NCI-H128 (cell line): ENCODE measurements at regions not wholly inside any gene's neighbourhood (a gene's known extent, or its start where the extent isn't known, plus 50 kb on each side); places are given as distances from the start of the nearest gene placed in this dataset.
"Not testable (repeated sequence)": the region's sequence is repeated elsewhere in the genome, so short reads cannot be mapped to it uniquely, and the experiment has no call there.

ENCODE experiments used
- DNase-seq: peaks from one replicate; lab custom pipeline; 2025; ENCODE audit not compliant: unreplicated experiment; lab: John Stamatoyannopoulos, UW

DNA sequence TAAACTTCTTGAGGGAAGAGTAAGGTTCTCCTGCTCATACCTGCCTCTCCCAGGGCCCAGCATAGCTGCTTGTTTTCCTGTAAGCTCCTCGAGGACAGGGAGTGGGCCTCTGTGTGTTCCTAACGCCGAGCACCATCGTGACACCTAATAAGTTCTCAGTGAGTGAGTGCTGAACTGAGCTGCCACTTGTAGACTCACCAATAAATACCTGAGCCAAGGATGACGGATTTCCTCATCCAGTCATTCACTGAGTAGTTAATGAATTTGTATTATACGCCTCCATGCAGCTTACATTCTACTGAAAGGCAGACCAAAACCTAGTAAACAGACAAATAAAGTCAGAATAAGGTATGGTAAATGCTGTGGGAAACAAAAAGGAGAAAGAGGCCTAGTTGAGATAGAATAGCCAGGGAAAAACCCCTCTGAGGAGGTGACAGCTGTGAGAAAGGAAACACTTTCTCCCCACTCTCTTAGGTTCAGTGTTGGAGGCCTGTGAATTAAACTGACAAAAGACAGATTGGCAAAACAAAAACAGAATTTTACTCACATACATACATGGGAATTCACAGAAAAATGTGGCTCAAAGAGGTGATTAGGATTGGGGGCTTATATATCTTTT, 138.6 kb downstream of the B3GNT2 start:
- DNase-seq: no peak

DNA sequence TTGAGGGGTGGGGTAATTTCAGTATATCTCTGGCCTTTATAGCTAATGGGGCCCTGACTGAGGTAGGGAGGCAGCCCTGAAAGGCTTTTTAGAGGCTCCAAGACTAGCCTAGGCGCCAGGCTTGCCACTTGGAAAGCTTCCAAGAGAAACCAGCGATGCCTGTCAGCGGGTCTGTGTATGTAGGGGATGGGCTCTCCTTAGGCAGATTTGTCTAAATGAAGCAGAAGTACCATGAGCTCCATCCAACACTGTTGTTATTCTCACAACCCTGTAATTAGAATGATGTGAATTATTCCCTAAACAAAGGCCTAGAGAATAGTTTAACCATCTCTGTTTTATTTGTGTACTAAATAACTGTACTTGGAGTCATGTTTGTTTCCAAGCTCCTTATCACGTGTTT, 138.1 kb downstream of the B3GNT2 start:
- DNase-seq: no peak

DNA sequence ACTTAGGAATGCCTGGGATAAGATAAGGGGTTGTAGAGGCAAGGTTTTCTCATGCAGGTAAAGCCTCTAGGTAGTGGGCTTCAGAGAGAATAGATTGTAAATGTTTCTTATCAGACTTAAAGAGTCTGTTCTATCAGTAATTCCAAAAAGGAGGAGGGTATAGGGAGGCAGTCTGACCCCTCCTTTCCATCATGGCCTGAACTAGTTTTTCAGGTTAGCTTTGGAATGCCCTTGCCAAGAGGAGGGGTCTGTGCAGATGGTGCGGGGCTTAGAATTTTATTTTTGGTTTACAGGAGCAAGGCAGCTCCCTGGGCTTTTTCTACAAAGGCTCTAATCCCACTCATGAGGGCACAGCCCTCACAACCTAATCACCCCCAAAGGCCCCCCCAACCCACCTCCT, 135.0 kb downstream of the B3GNT2 start:
- no peak for DNase-seq

DNA sequence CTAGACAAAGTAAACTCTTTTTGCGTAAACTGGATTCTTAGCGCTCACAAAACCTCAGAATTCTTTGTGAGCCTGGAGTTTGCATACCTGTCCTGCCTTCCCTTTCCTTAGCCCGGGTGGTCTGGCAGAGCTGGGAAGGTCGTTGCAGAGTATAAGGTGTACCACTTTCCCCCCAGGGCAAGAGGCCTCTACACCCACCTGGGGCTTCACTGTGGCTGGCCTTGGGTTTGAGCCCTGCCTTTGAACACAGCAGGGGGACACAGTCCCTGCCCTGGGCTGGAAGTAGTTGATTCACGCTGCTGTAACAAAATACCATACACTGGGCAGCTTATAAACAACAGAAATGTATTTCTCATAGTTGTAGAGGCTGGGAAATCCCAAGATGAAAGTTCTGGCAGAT, 133.9 kb downstream of the B3GNT2 start:
- DNase-seq: no peak

DNA sequence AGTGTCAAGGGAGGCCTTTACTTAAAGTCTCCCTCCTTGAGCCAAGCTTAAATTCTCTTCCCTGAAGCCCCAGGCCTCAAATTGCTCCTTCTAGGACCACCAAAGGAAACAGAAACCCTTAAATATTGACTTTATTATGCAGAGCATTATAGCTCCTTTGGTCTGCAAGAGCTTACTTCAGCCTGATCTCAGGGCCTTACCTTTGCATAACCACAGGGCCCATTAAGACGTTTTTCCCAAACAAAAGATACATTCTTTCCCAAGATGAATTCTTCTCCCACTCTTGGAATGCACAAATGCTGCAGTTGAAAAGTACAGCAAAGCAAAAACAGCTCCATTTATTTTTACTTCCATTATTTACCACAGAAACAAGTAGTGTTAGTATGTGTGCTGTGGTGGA, 130.8 kb downstream of the B3GNT2 start:
- DNase-seq: no peak

DNA sequence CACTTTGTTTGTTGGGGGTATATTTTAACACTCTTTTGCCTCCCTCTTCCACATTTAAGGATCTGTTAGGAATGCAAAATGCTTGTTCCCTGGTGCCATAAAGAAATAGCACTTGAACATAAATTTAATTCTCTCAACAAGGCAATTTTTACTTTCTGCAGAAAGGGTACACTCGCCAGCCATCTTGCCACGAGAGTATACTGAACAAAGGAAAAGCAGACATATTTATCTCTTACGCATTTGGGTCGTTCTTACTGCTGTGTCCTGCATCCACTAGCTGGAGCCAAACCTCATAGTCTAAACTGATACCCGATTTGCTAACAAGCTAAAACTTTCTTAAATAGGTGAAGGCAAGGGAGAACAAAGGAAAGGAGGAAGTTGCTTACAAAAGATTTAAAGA, 129.5 kb downstream of the B3GNT2 start:
- no peak for DNase-seq

DNA sequence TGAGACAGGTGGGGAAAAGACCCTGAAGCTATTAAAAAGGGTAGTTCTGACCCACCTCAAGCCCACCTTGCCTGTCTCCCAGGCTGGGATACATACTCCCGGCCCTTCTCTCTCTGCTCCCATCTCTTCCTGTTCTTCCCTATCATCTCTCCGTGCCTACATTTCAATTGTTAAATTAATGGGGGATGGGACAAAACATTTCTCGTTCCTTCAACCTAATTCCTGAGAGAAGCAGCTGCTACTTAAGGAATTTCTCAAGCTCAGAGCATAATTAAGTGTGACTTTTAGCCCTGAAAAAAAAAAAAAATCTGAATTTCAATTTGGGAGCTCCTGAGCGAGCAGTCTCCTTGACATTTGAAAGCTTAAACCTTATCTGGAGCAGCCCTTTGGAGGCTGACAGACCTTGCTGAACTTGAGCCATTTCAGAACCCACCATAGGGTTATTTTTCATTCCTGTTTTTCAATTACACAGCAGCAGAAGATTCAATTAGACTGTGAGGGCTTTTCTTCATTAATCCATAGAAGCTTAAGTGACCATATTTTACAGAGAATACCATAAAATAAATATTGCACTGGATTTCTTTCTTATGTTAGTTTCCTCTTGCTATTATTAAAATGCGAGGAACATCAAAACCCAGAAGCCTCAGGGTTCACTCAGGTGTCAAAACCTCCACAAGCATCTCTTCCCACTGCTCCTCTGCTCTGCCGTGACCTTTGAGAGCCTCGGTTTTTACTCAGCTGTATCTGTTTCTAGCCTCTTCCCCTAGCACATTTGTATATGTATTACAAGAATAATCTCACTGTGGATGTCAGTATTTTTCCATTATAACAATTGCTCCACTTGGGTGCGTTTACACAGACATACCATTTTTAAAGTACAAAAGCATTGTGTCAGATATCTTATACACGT, 125.7 kb downstream of the B3GNT2 start:
- DNase-seq: no peak

DNA sequence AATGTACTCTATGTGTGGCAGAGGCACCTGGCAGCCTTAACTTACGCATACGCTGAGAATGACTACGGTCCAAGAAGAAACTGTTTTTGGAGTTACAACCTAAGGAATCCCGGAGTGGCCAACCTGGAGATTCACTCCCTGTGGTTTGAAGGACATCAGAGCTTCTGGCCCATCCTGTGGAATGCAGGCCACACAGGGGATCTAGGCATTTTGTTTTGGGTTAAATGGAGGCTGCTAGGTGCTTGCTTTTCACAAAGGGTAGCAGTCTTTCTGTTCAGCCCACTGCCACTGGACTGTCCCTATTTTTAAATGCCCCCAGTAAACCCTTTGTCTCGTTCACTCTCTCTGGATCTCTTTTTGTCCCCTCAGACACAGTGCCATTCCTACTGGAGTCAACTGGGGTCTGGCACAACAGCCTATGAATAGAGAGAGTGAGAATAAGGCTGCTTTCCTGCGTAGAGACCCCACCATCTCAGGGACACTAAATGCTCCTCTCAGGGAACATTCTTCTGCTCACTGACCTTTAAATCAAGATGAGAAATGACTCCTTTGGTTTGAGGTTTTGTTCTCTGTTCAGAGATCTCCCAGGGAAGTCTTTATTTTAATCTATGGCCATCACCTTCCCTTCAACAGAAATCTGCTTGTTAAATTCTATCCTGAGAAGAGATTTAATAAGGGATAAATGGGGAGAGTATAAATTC, 124.9 kb downstream of the B3GNT2 start:
- DNase-seq: no peak

DNA sequence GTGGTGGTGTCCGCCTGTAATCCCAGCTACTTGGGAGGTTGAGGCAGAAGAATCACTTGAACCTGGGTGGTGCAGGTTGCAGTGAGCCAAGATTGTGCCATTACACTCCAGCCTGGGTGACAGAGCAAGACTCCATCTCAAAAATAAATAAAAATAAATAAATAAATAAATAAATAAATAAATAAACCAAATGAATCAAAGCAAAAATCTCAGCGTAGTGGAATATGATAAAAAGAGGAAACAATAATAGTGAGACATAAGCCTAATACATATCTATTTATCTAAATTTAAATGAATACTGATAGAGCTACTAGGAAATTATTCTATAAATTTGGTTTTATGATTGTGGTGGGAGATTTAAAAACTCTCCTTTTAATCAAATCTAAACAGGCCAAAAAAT, 124.2 kb downstream of the B3GNT2 start:
- DNase-seq: not testable (repeated sequence)

DNA sequence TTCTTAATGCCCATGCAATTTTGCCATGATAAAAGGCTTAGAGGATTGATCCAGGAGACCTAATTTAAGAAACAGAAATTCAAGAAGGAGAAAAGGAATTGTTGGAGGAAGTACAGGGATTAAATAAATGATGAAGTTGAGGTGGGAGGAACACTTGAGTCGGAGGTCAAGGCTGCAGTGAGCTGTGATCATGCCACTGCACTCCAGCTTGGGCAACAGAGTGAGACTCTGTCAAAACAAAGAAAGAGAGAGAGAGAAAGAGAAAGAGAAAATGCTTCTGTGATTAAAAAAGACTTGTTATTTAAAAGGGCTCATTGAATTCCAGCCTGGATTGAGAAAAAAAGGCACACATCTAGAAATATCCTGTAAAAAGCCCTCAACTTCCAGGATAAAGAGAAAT, 123.2 kb downstream of the B3GNT2 start:
- DNase-seq: no peak

DNA sequence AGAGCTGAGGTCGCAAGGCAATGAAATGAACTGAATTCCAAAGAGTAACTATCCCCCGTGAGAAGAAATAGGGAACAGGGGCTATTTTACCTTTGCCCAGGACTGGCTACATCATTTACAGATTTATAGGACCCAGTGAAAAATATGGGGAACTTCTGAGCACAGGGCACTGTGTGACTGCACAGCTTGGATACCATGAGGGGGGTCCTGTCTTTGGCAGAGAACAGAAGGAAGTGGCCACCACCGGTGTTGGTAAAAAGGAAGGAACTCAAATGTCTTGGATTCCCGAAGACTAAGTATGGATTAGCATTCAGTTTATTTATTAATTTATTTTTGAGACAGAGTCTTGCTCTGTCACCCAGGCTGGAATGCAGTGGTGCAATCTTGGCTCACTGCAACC, 119.6 kb downstream of the B3GNT2 start:
- DNase-seq: no peak

DNA sequence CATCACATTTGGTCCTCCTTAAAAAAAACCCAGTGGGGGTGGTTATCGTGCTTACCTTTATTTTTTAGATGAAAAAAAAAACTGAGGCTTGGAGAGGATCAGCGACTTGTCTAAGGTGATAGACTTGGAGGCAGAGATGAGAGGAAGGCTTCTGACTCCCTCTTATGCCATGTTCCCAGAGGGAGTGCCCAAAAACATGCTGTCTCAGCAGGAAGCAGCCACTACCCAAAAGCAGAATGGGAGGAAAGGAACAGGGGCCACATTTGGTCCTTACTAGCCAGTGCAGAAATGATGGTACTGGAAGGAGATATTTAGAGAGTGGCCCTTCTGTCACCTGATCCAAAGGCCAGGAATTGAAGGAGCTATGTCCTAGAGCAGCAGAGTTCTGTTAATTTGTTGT, 118.4 kb downstream of the B3GNT2 start:
- DNase-seq: no peak

DNA sequence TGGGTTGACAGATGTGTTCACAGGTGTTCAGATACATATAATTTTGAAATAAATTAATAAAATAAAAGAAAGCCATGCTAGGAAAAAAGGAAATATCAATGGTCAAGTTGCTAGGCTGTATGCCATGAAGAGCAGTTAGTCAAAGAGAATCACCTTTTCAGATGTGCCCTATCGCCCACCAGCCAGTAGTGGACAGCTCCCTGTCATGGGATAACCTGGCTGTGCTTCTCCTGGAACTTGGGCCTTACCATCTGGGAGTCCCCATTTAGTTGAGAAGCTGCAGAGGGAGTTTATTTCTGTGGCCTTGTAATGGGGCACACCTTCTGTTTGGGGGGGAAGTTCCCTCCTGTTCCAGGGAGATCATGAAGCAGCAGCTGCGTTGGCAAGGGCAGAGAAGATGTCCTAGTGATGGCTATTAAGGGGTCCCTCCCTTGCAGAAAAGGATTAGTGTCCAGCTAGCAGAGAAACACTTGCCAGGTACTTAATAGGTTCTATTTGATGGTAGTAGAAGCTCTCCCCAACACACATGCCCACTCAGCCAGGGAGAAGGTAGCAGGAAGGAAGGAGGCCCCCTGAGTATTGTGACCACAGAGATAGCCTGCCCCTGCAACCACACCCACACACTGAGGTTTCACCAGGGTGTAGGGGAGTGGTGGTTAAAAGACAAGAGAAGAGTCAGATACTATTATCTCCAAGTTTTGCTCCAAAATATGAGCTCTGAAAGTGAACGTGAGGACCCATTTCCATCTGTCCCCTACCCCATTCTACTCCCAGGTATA, 117.7 kb downstream of the B3GNT2 start:
- DNase-seq: no peak

DNA sequence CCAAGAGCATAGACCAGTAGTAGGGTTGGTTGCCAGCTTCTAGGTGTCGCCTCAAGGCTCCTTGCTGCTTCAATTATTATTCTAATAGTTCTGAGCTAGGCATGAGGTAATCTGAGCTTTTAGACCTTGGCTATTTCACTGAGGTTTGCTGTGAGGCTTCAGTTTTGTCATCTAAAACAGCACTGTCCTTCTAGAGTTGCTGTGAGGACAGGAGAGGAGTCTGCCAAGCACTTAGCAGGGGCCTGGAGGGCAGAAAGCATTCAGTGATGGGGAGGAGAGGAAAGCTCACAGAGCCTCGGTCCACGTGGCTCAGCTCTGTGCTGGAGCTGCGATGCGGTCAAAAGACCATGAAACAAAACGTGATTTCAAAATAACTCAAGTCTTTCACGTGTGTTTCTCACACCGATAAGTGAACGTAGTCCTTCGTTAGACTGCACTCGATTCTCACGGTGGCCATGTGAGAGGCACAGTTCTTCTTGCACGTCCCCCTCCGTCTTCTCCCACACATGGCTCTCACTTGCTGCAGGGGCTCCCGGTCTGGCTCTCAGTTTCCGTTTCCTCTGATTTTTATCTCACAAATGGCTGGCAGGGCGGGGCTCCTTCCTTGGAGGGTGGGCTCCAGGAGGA, 113.7 kb downstream of the B3GNT2 start:
- no peak for DNase-seq

DNA sequence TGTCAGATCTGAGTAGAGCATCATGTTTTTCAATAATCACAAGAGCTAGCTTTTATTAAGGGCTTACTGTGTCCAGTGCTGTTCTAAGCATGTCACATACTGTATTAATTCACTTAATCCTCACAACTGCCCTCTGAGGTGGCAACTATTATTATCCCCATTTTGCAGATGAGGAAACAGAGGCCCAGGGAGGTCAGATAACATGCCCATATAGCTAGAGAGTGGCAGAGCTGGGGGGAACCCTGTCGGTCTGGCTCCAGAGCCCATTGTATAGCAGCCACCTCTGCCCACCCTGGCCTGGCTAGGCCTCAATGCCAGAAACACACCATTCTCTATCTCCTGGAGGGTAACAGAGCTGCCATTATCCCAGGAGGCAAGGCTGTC, 113.2 kb downstream of the B3GNT2 start:
- no peak for DNase-seq

DNA sequence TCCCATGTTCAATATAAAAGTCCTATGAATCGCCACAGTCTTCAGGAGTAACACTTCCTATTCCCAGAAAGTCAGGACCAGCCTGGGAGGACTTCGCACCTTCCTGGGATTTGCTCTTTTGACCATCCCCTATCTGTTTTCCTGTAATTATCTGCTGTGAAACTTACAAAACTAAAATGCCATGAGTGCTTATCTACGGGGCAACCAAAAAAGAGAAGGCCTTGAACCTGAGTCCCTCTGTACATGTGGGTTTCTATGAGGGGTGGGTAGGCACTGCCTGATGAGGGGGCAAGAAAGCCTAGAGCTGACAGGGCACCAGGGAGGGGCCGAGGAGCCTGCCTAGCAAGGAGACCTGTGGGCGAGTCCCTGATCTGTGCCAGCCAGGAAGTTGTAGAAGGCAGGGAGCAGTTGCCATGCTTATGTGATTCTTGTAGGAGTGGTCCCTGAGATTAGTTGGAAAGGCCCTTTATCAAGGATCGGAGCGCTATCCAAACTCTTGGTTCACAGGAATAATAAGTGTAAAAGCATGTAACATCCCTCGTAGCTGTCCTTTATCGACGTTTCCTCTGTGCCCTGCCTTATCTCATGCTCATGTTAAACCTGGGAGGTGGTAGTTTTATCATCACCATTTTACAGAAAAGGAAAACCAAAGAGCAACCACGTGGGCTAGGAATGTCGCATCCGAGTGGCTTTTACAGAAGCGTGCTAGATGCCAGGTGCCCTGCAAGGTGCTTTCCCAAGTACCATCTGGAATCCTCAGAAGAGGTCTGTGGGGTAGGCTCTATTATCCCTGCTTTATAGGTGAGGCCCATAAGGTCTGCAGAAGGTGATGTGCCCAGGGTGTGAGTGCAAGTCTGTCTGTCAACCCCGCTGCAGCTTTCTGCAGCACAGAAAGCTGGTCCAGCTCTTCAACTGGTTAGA, 111.8 kb downstream of the B3GNT2 start:
- no peak for DNase-seq

DNA sequence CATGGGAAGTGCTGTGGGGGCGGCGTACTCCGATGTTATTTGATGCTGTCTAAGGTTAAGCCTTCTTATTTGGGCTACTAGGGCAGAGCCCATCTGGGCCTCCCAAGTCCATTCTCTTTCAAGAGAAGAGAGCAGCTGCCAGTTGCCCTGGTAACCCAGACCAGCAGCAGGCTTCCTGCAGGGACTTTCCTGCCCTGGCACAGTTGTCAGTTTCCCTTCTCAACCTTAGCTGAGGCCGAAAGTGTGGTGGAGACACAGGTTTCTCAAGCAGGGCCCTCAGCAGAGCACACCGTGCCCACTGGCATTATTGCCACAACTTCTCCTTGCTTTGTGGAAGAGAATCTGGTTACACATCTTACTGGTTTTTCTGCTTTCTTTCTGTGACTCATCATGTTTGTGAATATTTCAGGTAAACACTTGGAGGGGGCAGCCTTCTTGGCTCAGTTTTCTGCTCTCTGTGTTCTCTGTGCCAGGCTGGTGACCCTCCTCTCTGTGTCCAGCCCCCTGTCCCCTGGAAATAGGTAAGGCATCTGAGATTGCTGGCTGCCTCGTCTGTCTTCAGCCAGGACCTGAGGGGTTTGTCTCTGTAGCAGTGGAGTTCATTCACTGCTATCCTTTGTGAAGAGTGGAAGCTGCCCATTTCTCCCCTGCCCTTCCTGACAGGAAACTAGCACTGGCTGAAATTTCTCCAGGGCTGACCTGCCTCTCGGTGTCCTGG, 111.0 kb downstream of the B3GNT2 start:
- DNase-seq: peak; percentile 10

DNA sequence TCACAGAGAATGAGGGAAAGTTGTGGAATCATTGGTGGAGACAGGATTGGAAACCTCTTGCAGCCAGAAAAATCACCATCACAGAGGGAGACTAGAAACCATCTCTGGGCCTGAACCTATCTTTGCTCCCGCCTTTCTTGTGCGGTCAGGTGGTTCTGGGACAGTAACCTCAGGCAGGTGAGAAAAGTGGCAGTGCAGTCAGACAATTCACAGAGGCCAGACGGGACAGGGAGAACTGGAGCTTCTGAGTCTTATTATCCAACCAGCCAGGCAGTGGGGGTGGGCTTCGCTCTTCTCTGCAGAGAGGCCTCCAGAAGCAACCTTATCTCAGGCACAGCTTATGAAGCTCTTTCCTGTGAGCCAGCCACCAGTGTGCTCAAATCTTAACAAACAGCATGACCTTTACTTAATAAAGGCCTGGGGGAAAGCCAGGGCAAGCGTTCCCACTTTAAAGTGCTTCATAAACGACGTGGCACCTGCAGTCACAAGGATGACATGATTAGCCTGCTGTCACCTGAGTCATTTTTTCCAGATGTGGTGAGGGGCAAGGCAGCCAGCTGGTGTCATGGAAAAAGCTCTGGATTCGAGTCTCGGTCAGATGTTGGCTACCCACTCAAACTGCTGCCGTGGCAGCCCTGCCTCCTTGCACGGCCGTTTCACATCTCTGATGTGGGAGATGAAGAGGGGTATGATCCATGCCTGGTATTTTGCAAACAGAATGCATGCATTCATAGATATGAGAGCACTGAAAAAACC, 109.7 kb downstream of the B3GNT2 start:
- no peak for DNase-seq
